OCI-LY3 (cell line): ENCODE measurements at regions not wholly inside any gene's neighbourhood (a gene's known extent, or its start where the extent isn't known, plus 50 kb on each side); places are given as distances from the start of the nearest gene placed in this dataset.
"Not testable (repeated sequence)": the region's sequence is repeated elsewhere in the genome, so short reads cannot be mapped to it uniquely, and the experiment has no call there.

Experiments used
- H2AFZ ChIP-seq: fragments of 200-600, 300-600 bp; shearing (Covaris generic); 2 replicates; pipeline ENCODE4 v1.6.0; 2014; ENCODE audit warnings: antibody characterized with exemption, low read depth, low read length
- H3K27ac ChIP-seq: fragments of 200-600, 300-600 bp; sonication (generic); 2 replicates; pipeline ENCODE4 v1.5.1; 2014; ENCODE audit warnings: mild to moderate bottlenecking, low read length, moderate library complexity, mixed read lengths
- H3K27me3 ChIP-seq: fragments of 200-600, 300-600 bp; sonication (generic); 2 replicates; pipeline ENCODE4 v1.6.1; 2014; ENCODE audit warnings: low read depth, low read length, mixed read lengths
- H3K36me3 ChIP-seq: fragments of 200-600, 300-600 bp; sonication (generic); replicated peaks from 2 replicates; pipeline ENCODE3; 2014; ENCODE audit warnings: low read depth, low read length, mixed read lengths
- H3K4me1 ChIP-seq: fragments of 300-600, 200-600 bp; sonication (generic); 2 replicates; pipeline ENCODE4 v1.6.1; 2014; ENCODE audit warnings: low read length, mixed read lengths
- H3K4me2 ChIP-seq: fragments of 200-600, 300-600 bp; sonication (generic); 2 replicates; pipeline ENCODE4 v1.6.1; 2014; ENCODE audit warnings: low read length, mixed read lengths
- H3K4me3 ChIP-seq: fragments of 300-600, 200-600 bp; sonication (generic); 2 replicates; pipeline ENCODE4 v1.5.1; 2014; ENCODE audit warnings: antibody characterized with exemption, mild to moderate bottlenecking, low read length, moderate library complexity
- H3K79me2 ChIP-seq: fragments of 300-600, 200-600 bp; shearing (Covaris generic); 2 replicates; pipeline ENCODE4 v1.6.1; 2014; ENCODE audit warnings: mild to moderate bottlenecking, low read length, mixed read lengths
- H3K9ac ChIP-seq: fragments of 300-600, 200-600 bp; shearing (Covaris generic); 2 replicates; pipeline ENCODE4 v1.6.0; 2014; ENCODE audit warnings: mild to moderate bottlenecking, low read length, moderate library complexity
- H3K9me3 ChIP-seq: fragments of 200-600, 300-600 bp; shearing (Covaris generic); 2 replicates; pipeline ENCODE4 v1.6.1; 2014; ENCODE audit warnings: low read length, mixed read lengths; ENCODE audit not compliant: insufficient read depth
- H4K20me1 ChIP-seq: fragments of 200-600, 300-600 bp; sonication (generic); 2 replicates; pipeline ENCODE4 v1.6.1; 2016; ENCODE audit warnings: low read length, mixed read lengths; ENCODE audit not compliant: insufficient read depth
- CTCF ChIP-seq: fragments of 200-600, 300-600 bp; sonication (generic); IDR thresholded peaks from 2 replicates; pipeline ENCODE4 v1.5.1; 2014; ENCODE audit warnings: antibody characterized with exemption, low read length, low read depth
- EZH2phosphoT487 ChIP-seq: fragments of 200-600 bp; shearing (Covaris generic); IDR thresholded peaks from 2 replicates; pipeline ENCODE4 v1.6.1; 2018; ENCODE audit warnings: antibody characterized with exemption, mixed run types, low read depth

GRCh38 chr11:34787348-34787747 lies 128.8 kb downstream of the APIP start:
- Histone ChIP-seq H3K9me3 (no peaks in the 10 kb centered on the region), H4K20me1 (no peaks in the 10 kb centered on the region), H2AFZ (no peak overlapping the region), H3K27ac (no peak overlapping the region), H3K4me3 (no peak overlapping the region), H3K4me2 (no peak overlapping the region), H3K36me3 (no peaks in the 10 kb centered on the region), H3K4me1 (peaks cover 16% of the 10 kb centered on the region; the same call in 1 of the 2 replicates), H3K27me3 (no peaks in the 10 kb centered on the region), H3K9ac (no peak overlapping the region), H3K79me2 (no peaks in the 10 kb centered on the region)
- no peak for TF ChIP-seq CTCF
- TF ChIP-seq EZH2phosphoT487 = no peak

- Histone ChIP-seq H4K20me1 (no peaks in the 10 kb centered on the region), H3K4me3 (no peak overlapping the region), H3K27me3 (no peaks in the 10 kb centered on the region), H3K4me2 (no peak overlapping the region), H3K4me1 (no peaks in the 10 kb centered on the region), H2AFZ (no peak overlapping the region), H3K79me2 (no peaks in the 10 kb centered on the region), H3K27ac (no peak overlapping the region), H3K36me3 (no peaks in the 10 kb centered on the region), H3K9ac (no peak overlapping the region), H3K9me3 (no peaks in the 10 kb centered on the region)
- no peak for TF ChIP-seq CTCF
- TF ChIP-seq EZH2phosphoT487 = no peak
These were observed 131.8 kb downstream of the APIP start for GRCh38 chr11:34784318-34784841.

GRCh38 chr11:34783816-34784317 lies 132.3 kb downstream of the APIP start:
- H3K9ac ChIP-seq = no peak overlapping the region
- H3K27me3 ChIP-seq = no peaks in the 10 kb centered on the region
- no peak overlapping the region for H2AFZ ChIP-seq
- no peaks in the 10 kb centered on the region for H3K9me3 ChIP-seq
- no peak overlapping the region for H3K4me3 ChIP-seq
- H3K4me2 ChIP-seq = no peak overlapping the region
- no peak for TF ChIP-seq CTCF
- no peak for TF ChIP-seq EZH2phosphoT487
- no peaks in the 10 kb centered on the region for H4K20me1 ChIP-seq
- no peaks in the 10 kb centered on the region for H3K79me2 ChIP-seq
- H3K4me1 ChIP-seq = no peaks in the 10 kb centered on the region
- H3K36me3 ChIP-seq = no peaks in the 10 kb centered on the region
- no peak overlapping the region for H3K27ac ChIP-seq

GRCh38 chr11:34781826-34782225 lies 134.4 kb downstream of the APIP start:
- not testable (repeated sequence) for H4K20me1 ChIP-seq, H2AFZ ChIP-seq, H3K79me2 ChIP-seq, H3K4me3 ChIP-seq, H3K4me2 ChIP-seq, H3K27ac ChIP-seq, H3K4me1 ChIP-seq, H3K36me3 ChIP-seq, H3K27me3 ChIP-seq, H3K9me3 ChIP-seq, H3K9ac ChIP-seq
